GM18498 (cell line): ENCODE measurements at regions not wholly inside any gene's neighbourhood (a gene's known extent, or its start where the extent isn't known, plus 50 kb on each side); places are given as distances from the start of the nearest gene placed in this dataset.
A peak's percentile ranks its signal among the peaks of the same experiment; 100 is the strongest.

Experiments
- ATAC-seq: cut with Tn5 transposase; IDR thresholded peaks from one replicate; pipeline ENCODE4 v1.9.1; 2021; ENCODE audit warnings: mild to moderate bottlenecking, moderate library complexity; ENCODE audit not compliant: unreplicated experiment

- ATAC-seq: no peak
Observed at GRCh38 chr12:69061574-69061973, 128.6 kb upstream of the CPM start.

- ATAC-seq: no peak
Observed at GRCh38 chr12:69062621-69063237, 129.8 kb upstream of the CPM start.

- ATAC-seq: no peak
Observed at GRCh38 chr12:69064734-69065443, 131.9 kb upstream of the CPM start.

GRCh38 chr12:69065775-69066174, 132.8 kb upstream of the CPM start:
- ATAC-seq: no peak

DNA sequence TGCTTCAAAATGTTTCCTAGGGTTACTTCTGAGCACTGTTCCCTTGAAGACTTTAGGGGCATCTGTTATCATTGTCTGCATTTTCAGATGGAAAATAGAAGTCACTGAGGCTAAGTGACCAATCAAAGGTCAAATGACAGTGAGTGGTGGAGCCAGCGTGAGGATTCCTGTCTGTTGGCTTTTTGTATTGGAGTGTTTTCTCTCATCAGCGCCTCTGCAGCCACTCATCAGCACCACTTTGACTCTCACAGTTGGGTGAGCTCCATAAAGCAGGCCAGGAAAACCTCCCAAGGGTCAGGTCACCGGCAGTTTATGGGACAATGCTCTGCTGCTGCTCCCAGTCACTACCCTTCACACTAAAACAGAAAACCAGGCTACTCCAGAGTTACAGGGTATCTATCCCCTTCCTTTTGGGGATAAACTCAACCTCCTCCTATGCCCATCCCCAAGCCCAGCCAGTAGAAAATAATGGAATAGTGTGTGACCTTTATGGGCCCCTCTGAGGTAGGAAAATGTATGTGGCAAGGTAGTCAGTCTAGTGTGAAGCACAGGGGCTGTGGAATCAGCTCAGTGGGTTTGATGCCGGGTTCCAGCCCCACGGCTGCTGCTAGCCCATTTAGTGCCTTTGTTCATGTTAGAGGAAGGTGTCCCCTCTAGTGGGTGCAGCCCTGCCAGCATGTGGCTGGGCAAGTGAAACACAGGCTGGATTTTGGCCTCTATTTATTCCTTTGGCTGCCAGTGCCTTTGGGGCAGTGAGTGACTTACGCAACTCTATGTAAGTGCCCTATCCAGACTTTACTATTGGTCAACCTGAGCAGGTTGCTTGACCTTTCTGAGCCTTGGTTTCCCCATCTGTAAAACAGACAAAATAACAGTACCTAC, 133.8 kb upstream of the CPM start:
- no peak for ATAC-seq

DNA sequence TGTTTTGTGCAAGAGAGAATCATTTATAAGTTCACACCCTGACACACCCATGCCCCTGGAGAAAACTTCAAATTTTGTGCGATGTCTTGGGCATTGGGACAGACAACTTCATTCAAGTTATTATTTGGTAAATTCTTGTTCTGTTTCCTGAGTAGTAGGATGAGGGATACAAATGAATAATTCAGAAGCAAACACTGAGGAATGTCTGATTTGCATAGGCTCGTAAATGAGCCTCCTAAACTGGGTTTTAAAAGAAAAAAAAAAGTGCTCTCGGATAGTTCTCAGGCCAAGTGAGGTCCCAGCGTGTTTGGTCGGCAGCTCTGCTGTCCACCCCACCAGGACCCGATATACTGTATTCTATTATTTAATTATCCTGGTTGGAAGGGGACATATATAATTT, 134.7 kb upstream of the CPM start:
- no peak for ATAC-seq

GRCh38 chr12:69068448-69068847, 135.5 kb upstream of the CPM start:
- ATAC-seq: no peak

GRCh38 chr12:69069479-69069878, 136.5 kb upstream of the CPM start:
- no peak for ATAC-seq

- ATAC-seq: peak; percentile 85
Observed at GRCh38 chr12:69070319-69071090, 137.5 kb upstream of the CPM start.

GRCh38 chr12:69071091-69071370, 138.1 kb upstream of the CPM start:
- ATAC-seq: no peak

GRCh38 chr12:69073035-69073434, 140.1 kb upstream of the CPM start:
- ATAC-seq: no peak

- ATAC-seq: no peak
Observed at GRCh38 chr12:69074556-69075349, 141.8 kb upstream of the CPM start.

DNA sequence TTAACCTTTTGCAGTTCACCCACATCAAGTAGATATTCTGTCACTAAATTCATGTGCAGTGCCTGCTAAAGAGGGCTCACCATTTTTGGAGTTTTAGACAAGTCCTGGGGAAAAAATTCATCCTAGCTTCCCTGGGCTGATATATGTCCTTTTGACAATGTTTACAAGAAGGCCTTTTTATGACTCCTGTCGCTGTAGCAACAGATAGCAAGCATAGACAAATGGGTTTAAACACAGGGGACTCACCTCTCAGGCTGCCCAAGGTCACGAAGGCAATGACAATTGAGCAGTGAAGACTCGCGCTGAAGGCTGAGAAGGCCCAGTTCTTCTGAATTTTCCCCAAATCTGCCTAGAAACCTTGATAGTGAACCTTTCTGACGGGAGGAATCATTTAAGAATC, 150.7 kb upstream of the CPM start:
- ATAC-seq: no peak

DNA sequence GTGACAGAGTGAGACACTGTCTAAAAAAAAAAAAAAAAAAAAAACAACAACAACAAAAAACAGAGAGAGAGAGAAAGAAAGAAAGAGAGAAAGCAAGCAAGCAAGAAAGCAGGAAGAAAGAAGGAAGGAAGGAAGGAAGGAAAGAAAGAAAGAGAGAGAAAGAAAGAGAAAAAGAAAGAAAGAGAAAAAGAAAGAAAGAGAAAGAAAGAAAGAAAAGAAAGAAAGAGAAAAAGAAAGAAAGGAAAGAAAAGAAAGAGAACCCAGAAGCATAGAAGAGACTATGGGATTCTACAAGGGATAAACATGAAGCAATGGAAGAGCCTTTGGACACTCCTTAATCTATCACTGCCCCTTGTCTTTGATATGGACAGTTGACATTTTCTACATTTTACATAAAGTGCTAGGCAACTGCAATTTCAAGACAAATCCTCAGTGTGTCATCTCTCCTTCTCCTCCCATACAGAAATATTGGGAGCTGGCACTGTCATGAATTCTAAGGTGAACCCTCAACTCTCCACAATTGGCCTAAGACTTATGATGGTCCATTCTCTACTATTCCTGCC, 151.9 kb upstream of the CPM start:
- ATAC-seq: no peak

GRCh38 chr12:69085852-69086251, 152.9 kb upstream of the CPM start:
- ATAC-seq: no peak

DNA sequence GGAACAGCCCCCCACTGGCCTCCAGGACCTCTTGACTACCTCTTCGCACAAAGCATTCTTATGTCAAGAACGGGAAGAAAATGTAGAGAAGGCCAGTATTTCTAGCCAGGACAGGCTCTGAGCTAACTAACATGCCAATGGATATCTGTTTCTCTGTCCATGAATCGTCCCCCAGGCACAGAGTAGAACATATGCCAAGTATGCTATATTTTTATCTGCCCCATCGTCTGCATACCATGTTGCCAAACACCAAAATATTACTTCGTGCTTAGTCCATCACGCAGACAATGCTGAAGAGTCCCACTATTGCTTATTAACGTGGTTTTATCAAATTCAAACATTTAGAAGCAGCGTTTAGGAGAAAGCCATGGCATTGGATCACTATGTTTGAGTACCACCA, 151.4 kb upstream of the CPSF6 start:
- ATAC-seq: no peak

GRCh38 chr12:69090722-69091121, 148.6 kb upstream of the CPSF6 start:
- ATAC-seq: no peak

DNA sequence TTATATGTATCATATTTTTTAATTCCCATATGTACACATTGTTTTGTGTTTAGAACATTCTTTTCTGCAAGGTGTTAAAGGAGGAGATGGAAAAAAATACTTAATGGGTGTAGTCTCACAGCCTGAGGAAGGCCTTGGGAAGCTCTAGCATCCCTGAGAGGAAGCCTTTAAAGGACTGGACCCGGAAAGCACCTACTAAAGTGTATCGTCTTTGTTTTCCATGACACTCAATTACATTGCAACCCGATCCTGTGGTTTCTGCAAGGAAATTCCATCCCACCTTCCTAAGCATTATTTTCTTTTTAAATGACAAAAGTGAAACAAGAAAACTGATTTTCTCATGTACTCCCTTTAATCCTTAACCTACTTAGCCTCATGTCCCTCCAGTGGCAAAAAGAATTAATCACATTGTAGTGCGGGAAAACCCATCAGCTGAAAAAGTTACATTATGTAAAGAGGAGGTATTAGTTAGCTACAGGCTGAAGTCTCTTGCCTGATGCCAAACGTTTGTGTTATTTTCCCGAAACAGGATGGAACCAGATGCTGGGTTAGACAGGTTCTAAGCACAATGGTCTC, 147.8 kb upstream of the CPSF6 start:
- ATAC-seq: no peak

- no peak for ATAC-seq
Observed at GRCh38 chr12:69092137-69092536, 147.2 kb upstream of the CPSF6 start.
